SU-DHL-6 (cell line): ENCODE measurements at regions not wholly inside any gene's neighbourhood (a gene's known extent, or its start where the extent isn't known, plus 50 kb on each side); places are given as distances from the start of the nearest gene placed in this dataset.

Experiments
- CTCF ChIP-seq: fragments of 200-600 bp; sonication (generic); IDR thresholded peaks from one replicate; pipeline ENCODE4 v1.5.1; 2017; ENCODE audit warnings: antibody characterized with exemption, mild to moderate bottlenecking, low read length, moderate library complexity; ENCODE audit not compliant: insufficient read depth, poor library complexity, severe bottlenecking
- EZH2phosphoT487 ChIP-seq: fragments of 200-600 bp; sonication (generic), shearing (Covaris generic); conservative IDR thresholded peaks from 2 replicates; pipeline ENCODE4 v1.6.1; 2018; ENCODE audit warnings: mild to moderate bottlenecking, antibody characterized with exemption, low read length, moderate library complexity, mixed read lengths

DNA sequence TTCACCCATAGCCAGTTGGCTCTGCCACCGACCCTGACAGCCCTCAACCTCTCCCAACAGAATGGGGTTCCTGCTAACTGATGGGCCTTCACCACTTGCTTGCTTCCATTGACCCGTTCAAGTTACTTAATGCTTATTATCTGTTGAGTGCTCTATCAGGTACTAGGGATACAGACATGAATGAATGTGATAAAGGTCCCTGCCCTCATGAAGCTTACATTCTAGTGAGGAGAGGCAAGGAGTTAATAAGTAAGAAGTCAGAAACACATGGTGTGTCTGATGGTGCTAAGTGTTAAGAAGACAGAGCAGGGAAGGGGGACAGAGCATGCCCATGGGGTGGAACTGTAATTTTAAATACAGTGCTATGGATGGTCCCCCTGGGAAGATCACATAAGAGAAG lies 107.5 kb upstream of the JUN start:
- TF ChIP-seq CTCF (no peak), EZH2phosphoT487 (no peak)
